Adrenal gland (tissue), 9 donors: ENCODE measurements at regions not wholly inside any gene's neighbourhood (a gene's known extent, or its start where the extent isn't known, plus 50 kb on each side); places are given as distances from the start of the nearest gene placed in this dataset.
"Not testable (repeated sequence)": the region's sequence is repeated elsewhere in the genome, so short reads cannot be mapped to it uniquely, and the experiment has no call there.

ENCODE experiments used
- DNase-seq, 7 donors: peaks; one replicate each; pipeline ENCODE4 v3.0.0-alpha.2; 2019 to 2020
- H3K27ac ChIP-seq, 5 donors: fragments of 200-600 bp; sonication (generic) in 4 of 5; 1 replicate in 3 of 5; 2 replicates in 2 of 5; pipeline versions ENCODE4 v1.5.1 to v1.8.0; 2016 to 2020; ENCODE audit warnings: mild to moderate bottlenecking in 1 of 5
- H3K27me3 ChIP-seq: fragments of 200-600 bp; 2 replicates; pipeline ENCODE4 v1.8.0; 2021
- H3K36me3 ChIP-seq, 2 donors: fragments of 200-600 bp; replicated peaks in 1 of 2; 1 replicate in 1 of 2; 2 replicates in 1 of 2; pipeline versions ENCODE4 v1.5.1 to v1.8.0; 2018 to 2022
- H3K4me1 ChIP-seq, 2 donors: fragments of 200-600 bp; replicated peaks in 1 of 2; 1 replicate in 1 of 2; 2 replicates in 1 of 2; pipeline versions ENCODE4 v1.5.1 to v1.8.0; 2018 to 2021
- H3K4me3 ChIP-seq, 4 donors: fragments of 200-600 bp; sonication (generic) in 3 of 4; one replicate each; pipeline ENCODE4 v1.5.1; 2016 to 2018
- H3K9me3 ChIP-seq, 3 donors: fragments of 200-600 bp; sonication (generic) in 1 of 3; replicated peaks in 1 of 3; 1 replicate in 2 of 3; 2 replicates in 1 of 3; pipeline versions ENCODE4 v1.5.1 to v1.8.0; 2016 to 2021
- CTCF ChIP-seq, 6 experiments: fragments of 450-650 bp in 4 of 6; fragments of 200-600 bp in 2 of 6; sonication (generic) in 1 of 6; IDR thresholded peaks; 1 replicate in 5 of 6; 2 replicates in 1 of 6; pipeline versions ENCODE4 v1.5.1 to v1.8.0; 2016 to 2021; ENCODE audit warnings: antibody characterized with exemption in 6 of 6, mild to moderate bottlenecking in 2 of 6, moderate library complexity in 1 of 6
- POLR2A ChIP-seq, 2 donors: fragments of 450-650 bp; IDR thresholded peaks; one replicate each; pipeline ENCODE4 v1.6.1; 2017; ENCODE audit warnings: antibody characterized with exemption in 2 of 2, mild to moderate bottlenecking in 2 of 2, moderate library complexity in 1 of 2
- WGBS, 4 donors: extraction: QIAGEN DNeasy Blood & Tissue Kit in 2 of 4; methylation state at CpG; one replicate each; pipeline versions ENCODE4 v1.1.5 to v1.1.7; 2013 to 2017; 5-methylcytosine and 5-hydroxymethylcytosine counted together
- intact Hi-C, 2 donors: fragments of 100-400 bp; cut with DNase I; formaldehyde crosslinking; loops; one replicate each; pipeline versions ENCODE4 v1.14.1 to v1.15.0; 2022 to 2023
- donor health status: healthy with polysubstance abuse.
- donor health status: Bipolar disorder and iron deficiency.
- donor health status: DM: yes; HTN: yes; CAD: no.
- donor health status: DM: no; HTN: no; CAD: no.
- donor health status: DM: no; HTN: no; CAD: no.

- no peaks in the 10 kb centered on the region for H3K4me1 ChIP-seq
- no peak for DNase-seq
- no peaks in the 10 kb centered on the region for H3K9me3 ChIP-seq
- WGBS, 4 donors = 56 to 68% (median 64%) methylated on average over 3 of the region's 3 CpGs
- no peak overlapping the region for H3K27ac ChIP-seq
- H3K4me3 ChIP-seq = no peak overlapping the region
- H3K36me3 ChIP-seq = no peaks in the 10 kb centered on the region
- no peak for TF ChIP-seq POLR2A (IDR thresholded peaks at IDR 0.05)
- no peak for TF ChIP-seq CTCF (IDR thresholded peaks at IDR 0.05)
- peaks cover 3% of the 10 kb centered on the region for H3K27me3 ChIP-seq
- intact Hi-C loops = no loop called here
Measured at GRCh38 chr14:44730860-44731259, 223.8 kb upstream of the FSCB start.

GRCh38 chr14:44721395-44721794 is 214.3 kb upstream of the FSCB start:
- DNase-seq, H3K27ac ChIP-seq, intact Hi-C loops, H3K9me3 ChIP-seq, H3K4me3 ChIP-seq, H3K27me3 ChIP-seq, H3K36me3 ChIP-seq, H3K4me1 ChIP-seq: not testable (repeated sequence)
- WGBS, 4 donors = 19 to 37% (median 28%) methylated on average over 1 of the region's 1 CpG

- Histone ChIP-seq H3K27me3 (no peaks in the 10 kb centered on the region), H3K27ac (no peak overlapping the region), H3K36me3 (no peaks in the 10 kb centered on the region), H3K9me3 (no peaks in the 10 kb centered on the region), H3K4me1 (no peaks in the 10 kb centered on the region), H3K4me3 (no peak overlapping the region)
- WGBS, 4 donors = 79 to 82% (median 81%) methylated on average over 2 of the region's 2 CpGs
- no peak for DNase-seq
- intact Hi-C loops = no loop called here
- no peak for TF ChIP-seq CTCF (IDR thresholded peaks at IDR 0.05)
- no peak for TF ChIP-seq POLR2A (IDR thresholded peaks at IDR 0.05)
Measured at GRCh38 chr14:44720707-44721106, 213.6 kb upstream of the FSCB start.

GRCh38 chr14:44712024-44712815 is 205.1 kb upstream of the FSCB start:
- Histone ChIP-seq H3K4me3 (no peak overlapping the region), H3K36me3 (no peaks in the 10 kb centered on the region), H3K4me1 (no peaks in the 10 kb centered on the region), H3K27me3 (no peaks in the 10 kb centered on the region), H3K27ac (no peak overlapping the region), H3K9me3 (no peaks in the 10 kb centered on the region)
- TF ChIP-seq CTCF (IDR thresholded peaks at IDR 0.05) = no peak
- no peak for TF ChIP-seq POLR2A (IDR thresholded peaks at IDR 0.05)
- intact Hi-C loops = no loop called here
- no peak for DNase-seq
- WGBS, 4 donors = 43 to 53% (median 51%) methylated on average over 9 of the region's 9 CpGs
